ENCODE measurements at regions not wholly inside any gene's neighbourhood (a gene's known extent, or its start where the extent isn't known, plus 50 kb on each side); places are given as distances from the start of the nearest gene placed in this dataset.

DNA sequence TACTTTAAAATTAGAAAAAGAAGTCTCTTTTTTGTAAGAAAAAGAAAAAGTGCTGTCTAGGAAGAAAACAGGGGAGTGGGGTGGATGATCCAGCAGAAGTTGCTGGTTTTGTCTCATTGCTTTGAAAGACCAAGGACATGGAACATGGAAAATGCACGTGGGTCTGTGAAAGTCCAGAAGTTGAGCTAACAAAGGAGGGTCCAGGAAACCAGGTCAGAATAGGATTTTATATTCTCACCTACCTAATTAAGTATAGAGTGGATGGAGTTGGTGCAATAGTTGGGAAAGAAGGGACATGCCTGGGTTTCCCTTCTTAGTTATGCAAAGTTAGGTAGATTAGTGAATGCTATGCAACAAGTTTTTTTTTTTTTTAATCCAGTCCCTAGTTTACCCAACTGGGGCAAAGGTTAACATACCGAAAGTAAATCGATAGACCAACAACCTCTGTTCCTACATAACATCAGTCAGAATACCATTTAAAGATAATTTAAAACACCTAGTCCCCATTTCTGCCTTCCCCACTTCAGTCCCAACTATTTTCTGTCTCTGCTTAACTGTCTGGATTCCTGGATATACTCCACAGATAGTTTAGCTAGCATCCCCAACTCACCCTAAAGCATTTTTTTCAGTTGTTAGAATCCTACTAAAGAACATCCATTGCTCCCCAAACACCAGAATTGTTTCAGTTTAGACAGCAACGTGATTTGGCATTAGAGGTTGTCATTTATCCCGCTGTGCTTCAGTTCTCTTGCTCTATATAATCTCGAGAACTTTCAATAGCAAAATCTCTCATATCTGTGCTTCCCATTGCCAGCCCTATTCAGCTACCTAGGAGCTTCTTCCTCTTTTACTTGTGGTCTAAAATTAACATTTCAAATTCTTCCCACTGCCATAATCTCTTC, 105.7 kb upstream of the PLPPR5 start:
- TF ChIP-seq EZH2 (IDR thresholded peaks at IDR 0.05; ENCODE audit: insufficient read depth, poor library complexity, severe bottlenecking) (no peak), EZH2phosphoT487 (IDR thresholded peaks at IDR 0.05; ENCODE audit: insufficient read depth, low read depth) (no peak)

Measured in GM23248 (cell line).